GM18951 (cell line): ENCODE measurements at regions not wholly inside any gene's neighbourhood (a gene's known extent, or its start where the extent isn't known, plus 50 kb on each side); places are given as distances from the start of the nearest gene placed in this dataset.

Experiments
- POLR2A ChIP-seq: IDR thresholded peaks from 4 replicates; pipeline ENCODE4 v1.6.1; 2011; ENCODE audit warnings: mild to moderate bottlenecking; ENCODE audit not compliant: insufficient read length, insufficient read depth; ENCODE audit errors: extremely low read depth
- in situ Hi-C: fragments of 300-500 bp; cut with MboI; formaldehyde crosslinking; loops from one replicate; pipeline ENCODE4 v1.12.0; 2022; ENCODE audit warnings: low sequenced_read_pairs, mixed read lengths, inconsistent platforms; ENCODE audit not compliant: unreplicated experiment

DNA sequence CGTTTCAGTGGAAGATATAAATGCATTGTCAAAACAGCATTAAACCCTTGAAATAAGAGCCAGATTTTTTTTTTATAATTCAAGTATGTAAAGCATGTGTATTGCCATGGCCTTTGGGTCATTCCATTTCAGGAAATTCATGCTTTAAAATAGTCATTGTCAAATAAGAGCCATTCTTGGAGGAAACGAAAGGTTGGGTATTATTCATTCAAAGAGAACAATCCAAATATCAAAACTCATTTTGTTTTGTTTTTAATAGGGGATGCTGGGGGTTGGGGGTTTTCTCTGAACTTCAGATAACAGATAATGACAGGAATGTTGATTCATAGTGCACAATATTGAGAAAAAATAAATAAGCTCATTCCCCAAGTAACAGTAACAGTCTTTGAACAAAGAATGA is 174.4 kb upstream of the NUDT4 start:
- in situ Hi-C loops = no loop called here
- no peak for TF ChIP-seq POLR2A

GRCh38 chr12:93204896-93205295 is 172.8 kb upstream of the NUDT4 start:
- in situ Hi-C loops = no loop called here
- no peak for TF ChIP-seq POLR2A

DNA sequence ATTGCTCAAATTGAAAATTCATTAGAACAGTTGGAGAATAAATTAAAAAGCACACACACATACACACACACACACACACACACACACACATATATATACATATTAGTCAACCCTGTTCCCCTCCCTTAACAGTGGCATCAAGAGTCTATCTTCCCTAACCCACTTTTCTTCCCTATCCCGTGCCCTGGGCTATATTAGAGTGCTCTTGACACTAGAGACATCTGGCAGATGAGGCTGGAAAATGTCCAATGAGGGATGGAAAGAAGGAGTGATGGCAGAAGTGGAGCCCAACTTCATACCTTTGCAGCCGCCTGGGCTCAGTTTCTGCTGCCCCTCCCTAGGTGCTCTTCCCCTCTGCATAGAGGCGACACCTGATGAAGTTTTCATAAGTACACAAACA is 172.4 kb upstream of the NUDT4 start:
- TF ChIP-seq POLR2A = no peak
- in situ Hi-C loops = no loop called here

GRCh38 chr12:93208011-93208410 is 169.7 kb upstream of the NUDT4 start:
- in situ Hi-C loops = no loop called here
- TF ChIP-seq POLR2A = no peak

GRCh38 chr12:93214523-93215289 is 163.0 kb upstream of the NUDT4 start:
- TF ChIP-seq POLR2A = no peak

GRCh38 chr12:93215290-93215678 is 162.4 kb upstream of the NUDT4 start:
- in situ Hi-C loops = no loop called here
- no peak for TF ChIP-seq POLR2A

More at GRCh38 chr12:93214523-93215289, 163.0 kb upstream of the NUDT4 start:
- in situ Hi-C loops = no loop called here

GRCh38 chr12:93219947-93220346 is 157.8 kb upstream of the NUDT4 start:
- TF ChIP-seq POLR2A = no peak
- in situ Hi-C loops = no loop called here

- TF ChIP-seq POLR2A = no peak
- in situ Hi-C loops = no loop called here
Measured at GRCh38 chr12:93221841-93222240, 155.9 kb upstream of the NUDT4 start.

DNA sequence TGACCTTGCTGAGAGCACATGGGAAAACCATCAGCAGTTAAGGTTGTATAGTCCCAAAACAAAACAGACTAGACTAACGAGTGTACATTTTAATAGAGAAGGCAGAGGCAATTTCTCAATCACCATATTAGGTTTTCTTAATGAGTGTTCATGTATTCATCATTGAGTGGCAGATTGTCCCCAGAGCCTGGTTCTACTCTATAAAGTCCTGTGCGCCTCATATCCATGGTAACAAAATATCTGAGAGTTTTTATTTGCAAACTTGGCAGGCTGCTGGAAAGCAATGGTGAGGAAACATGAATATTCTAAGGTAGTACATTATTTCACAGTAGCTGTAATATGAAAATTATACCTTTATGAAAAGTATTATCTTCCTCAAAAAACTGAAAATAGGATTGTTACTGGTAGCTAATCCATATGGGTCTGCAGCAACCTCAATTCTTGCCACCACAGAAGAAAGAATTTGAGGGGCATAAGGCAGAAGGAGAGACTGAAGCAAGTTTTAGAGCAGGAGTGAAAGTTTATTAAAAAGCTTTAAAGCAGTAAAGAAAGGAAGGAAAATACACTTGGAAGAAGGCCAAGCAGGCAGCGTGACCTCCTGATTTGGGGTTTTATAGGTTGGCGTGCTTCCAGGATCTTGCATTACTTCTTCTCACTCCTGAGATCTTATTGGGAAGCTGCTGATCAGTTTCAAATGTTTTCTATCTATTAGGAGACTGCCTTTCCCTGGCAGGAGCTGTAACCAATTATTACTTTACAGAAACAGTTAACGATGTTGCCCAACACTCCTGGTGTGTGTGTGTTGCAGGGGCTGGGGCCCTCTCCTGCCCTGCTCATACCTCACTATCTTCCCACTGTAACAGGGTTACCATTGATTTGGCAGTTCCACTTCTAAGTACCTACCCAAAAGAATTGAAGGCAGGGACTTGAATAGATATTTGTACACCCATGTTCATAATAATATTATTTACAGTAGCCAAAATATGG is 154.0 kb upstream of the NUDT4 start:
- no peak for TF ChIP-seq POLR2A
- in situ Hi-C loops = no loop called here

DNA sequence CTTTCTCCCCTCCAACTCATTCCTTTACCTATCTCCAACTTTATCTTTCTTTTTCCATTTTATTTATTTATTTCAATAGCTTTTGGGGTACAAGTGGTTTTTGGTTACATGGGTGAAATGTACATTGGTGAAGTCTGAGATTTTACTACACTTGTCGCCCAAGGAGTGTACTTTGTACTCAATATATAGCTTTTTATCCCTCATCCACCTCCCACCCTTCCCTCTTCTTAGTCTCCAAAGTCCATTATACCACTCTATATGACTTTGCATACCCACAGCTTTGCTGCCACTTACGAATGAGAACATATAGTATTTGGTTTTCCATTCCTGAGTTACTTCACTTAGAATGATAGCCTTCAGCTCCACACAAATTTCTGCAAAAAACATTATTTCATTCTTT is 152.6 kb upstream of the NUDT4 start:
- no peak for TF ChIP-seq POLR2A
- in situ Hi-C loops = no loop called here

DNA sequence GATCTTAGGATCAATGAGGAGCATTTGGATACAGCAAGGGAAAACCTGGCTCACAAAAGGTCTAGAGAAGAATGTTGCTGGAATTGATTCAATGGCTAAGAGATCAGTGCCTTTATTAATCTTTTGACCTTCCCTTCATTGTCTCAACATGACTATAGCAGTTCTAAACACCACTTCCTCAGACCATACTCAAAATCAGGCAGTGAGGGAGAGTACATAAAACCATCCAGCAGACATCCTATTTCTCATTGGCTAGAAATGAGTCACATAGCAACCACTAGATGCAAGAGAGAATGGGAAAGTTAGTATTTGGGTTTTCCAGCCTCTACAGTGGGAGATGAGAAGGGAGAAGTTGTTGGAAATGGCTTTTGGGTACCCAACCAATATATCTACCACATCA is 151.4 kb upstream of the NUDT4 start:
- no peak for TF ChIP-seq POLR2A
- in situ Hi-C loops = no loop called here

DNA sequence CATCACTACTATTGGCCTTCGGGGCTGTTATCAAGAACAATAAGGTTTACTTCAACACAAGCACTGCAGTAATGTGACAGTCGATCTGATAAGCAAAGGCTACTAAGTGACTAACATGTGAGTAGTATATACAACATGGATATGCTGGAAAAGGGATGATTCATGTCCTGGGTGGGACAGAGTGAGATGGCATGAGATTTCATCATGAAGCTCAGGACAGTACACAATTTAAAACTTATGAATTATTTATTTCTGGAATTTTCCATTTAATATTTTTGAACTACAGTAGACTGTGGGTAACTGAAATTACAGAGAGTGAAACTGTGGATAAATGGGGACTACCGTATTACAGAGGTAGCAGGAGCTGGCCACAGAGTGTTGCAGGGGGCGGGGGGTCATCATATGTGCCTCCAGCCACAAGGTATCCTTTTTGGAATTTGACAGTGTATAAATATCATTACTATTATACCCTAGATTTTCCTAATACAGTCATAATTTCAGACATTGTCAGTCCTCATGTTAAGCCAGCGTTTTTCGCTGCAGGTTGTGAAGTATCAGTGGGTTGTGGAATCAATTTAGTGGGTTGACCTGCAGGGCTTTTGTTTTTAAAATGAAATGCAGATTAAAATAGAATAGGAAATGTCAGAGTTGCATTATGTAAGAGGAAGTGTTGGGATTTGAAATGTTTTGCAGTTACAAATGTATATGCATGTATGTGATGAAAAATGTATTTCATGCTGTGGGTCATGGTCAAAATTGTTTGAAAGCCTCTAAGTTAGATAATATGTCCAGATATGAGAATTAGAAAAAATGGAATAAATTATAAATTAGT is 148.0 kb upstream of the NUDT4 start:
- in situ Hi-C loops = no loop called here
- no peak for TF ChIP-seq POLR2A

DNA sequence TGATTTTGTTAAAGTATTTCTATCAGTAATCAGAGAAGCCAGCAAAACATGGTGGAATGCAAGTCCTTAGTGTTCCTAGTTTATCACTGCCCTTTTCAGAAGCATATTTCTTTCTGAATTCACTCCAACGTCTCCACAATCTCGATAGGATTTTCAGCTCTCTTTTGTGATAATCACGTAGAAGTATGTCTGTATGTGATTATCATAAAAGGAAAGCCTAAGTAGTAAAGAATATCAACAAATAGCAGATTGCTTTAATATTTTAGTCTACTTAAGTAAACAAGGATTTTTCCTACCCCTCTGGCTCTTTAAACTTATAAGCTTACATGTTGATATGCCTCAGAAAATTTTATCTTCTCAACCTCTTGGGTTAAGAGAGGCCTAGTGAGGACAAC is 147.4 kb upstream of the NUDT4 start:
- TF ChIP-seq POLR2A = no peak
- in situ Hi-C loops = no loop called here
